ENCODE measurements at regions not wholly inside any gene's neighbourhood (a gene's known extent, or its start where the extent isn't known, plus 50 kb on each side); places are given as distances from the start of the nearest gene placed in this dataset.

DNA sequence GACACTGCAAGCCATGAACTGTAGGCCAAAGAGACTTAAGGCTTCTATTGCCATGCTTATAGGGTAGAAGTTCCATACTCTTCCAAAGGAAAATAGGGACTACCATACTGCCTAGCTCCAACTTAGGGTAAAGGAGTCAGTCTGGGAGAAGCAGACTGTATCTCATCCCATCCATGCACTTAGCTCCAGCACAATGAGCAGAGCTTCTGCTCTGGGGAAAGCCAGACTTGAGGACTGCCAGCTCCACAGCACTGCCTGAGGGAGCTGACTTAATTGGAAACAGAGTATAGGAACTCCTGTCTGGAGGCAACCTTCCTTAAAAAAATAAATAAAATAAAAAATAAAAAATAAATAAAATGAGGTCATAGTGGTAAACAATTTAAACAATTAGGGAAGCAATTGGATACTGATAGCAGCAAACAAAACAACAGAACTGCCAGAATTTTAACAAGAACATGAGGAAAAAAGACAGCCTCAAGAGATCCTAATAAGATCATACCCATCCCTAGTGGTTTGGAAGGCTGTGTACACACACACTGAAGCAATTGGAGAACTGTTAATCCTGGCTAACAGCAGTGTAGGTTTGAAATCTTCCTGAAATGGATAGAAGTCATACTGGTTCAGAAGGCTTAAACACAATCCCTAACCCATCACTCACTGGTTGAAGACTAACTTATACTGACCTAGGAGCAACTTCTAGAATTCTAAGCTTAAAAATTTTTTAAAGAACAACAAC lies 550.1 kb downstream of the TBC1D4 start:
- no peaks in the 10 kb centered on the region for H3K4me1 Mint-ChIP-seq
- no peak overlapping the region for H3K27ac Mint-ChIP-seq
- no peaks in the 10 kb centered on the region for H3K79me2 ChIP-seq (replicated peaks; ENCODE audit: insufficient read depth)
- 0 out of 2 replicates have a peak, but pooled peaks cover 3% of the 10 kb centered on the region for H3K9me2 ChIP-seq (ENCODE audit: insufficient read depth)
- H3K36me3 Mint-ChIP-seq (ENCODE audit: low read depth) = no peaks in the 10 kb centered on the region
- no peak for DNase-seq (ENCODE audit: low spot score)
- TF ChIP-seq NANOG (IDR thresholded peaks at IDR 0.05; ENCODE audit: borderline replicate concordance) = no peak
- no peak for TF ChIP-seq EZH2 (IDR thresholded peaks at IDR 0.05; ENCODE audit: low read depth, unreplicated experiment)
- TF ChIP-seq CREB1 (CRISPR knock-in tag; IDR thresholded peaks at IDR 0.05; ENCODE audit: low read depth) = no peak
- no peak for TF ChIP-seq STAT1 (IDR thresholded peaks at IDR 0.05; ENCODE audit: unreplicated experiment)
- no peak for TF ChIP-seq ZNF331 (CRISPR knock-in tag; IDR thresholded peaks at IDR 0.05; ENCODE audit: low read depth)
- no peak for TF ChIP-seq EZH2phosphoT487 (IDR thresholded peaks at IDR 0.05; ENCODE audit: unreplicated experiment)
- TF ChIP-seq, protein P1, sequence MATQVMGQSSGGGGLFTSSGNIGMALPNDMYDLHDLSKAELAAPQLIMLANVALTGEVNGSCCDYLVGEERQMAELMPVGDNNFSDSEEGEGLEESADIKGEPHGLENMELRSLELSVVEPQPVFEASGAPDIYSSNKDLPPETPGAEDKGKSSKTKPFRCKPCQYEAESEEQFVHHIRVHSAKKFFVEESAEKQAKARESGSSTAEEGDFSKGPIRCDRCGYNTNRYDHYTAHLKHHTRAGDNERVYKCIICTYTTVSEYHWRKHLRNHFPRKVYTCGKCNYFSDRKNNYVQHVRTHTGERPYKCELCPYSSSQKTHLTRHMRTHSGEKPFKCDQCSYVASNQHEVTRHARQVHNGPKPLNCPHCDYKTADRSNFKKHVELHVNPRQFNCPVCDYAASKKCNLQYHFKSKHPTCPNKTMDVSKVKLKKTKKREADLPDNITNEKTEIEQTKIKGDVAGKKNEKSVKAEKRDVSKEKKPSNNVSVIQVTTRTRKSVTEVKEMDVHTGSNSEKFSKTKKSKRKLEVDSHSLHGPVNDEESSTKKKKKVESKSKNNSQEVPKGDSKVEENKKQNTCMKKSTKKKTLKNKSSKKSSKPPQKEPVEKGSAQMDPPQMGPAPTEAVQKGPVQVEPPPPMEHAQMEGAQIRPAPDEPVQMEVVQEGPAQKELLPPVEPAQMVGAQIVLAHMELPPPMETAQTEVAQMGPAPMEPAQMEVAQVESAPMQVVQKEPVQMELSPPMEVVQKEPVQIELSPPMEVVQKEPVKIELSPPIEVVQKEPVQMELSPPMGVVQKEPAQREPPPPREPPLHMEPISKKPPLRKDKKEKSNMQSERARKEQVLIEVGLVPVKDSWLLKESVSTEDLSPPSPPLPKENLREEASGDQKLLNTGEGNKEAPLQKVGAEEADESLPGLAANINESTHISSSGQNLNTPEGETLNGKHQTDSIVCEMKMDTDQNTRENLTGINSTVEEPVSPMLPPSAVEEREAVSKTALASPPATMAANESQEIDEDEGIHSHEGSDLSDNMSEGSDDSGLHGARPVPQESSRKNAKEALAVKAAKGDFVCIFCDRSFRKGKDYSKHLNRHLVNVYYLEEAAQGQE (IDR thresholded peaks at IDR 0.05; ENCODE audit: unreplicated experiment) = no peak
- no peak for TF ChIP-seq POLR2AphosphoS5 (IDR thresholded peaks at IDR 0.05; ENCODE audit: low read depth)
- TF ChIP-seq, protein P2, sequence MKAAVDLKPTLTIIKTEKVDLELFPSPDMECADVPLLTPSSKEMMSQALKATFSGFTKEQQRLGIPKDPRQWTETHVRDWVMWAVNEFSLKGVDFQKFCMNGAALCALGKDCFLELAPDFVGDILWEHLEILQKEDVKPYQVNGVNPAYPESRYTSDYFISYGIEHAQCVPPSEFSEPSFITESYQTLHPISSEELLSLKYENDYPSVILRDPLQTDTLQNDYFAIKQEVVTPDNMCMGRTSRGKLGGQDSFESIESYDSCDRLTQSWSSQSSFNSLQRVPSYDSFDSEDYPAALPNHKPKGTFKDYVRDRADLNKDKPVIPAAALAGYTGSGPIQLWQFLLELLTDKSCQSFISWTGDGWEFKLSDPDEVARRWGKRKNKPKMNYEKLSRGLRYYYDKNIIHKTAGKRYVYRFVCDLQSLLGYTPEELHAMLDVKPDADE (IDR thresholded peaks at IDR 0.05) = no peak
- TF ChIP-seq, protein P3, sequence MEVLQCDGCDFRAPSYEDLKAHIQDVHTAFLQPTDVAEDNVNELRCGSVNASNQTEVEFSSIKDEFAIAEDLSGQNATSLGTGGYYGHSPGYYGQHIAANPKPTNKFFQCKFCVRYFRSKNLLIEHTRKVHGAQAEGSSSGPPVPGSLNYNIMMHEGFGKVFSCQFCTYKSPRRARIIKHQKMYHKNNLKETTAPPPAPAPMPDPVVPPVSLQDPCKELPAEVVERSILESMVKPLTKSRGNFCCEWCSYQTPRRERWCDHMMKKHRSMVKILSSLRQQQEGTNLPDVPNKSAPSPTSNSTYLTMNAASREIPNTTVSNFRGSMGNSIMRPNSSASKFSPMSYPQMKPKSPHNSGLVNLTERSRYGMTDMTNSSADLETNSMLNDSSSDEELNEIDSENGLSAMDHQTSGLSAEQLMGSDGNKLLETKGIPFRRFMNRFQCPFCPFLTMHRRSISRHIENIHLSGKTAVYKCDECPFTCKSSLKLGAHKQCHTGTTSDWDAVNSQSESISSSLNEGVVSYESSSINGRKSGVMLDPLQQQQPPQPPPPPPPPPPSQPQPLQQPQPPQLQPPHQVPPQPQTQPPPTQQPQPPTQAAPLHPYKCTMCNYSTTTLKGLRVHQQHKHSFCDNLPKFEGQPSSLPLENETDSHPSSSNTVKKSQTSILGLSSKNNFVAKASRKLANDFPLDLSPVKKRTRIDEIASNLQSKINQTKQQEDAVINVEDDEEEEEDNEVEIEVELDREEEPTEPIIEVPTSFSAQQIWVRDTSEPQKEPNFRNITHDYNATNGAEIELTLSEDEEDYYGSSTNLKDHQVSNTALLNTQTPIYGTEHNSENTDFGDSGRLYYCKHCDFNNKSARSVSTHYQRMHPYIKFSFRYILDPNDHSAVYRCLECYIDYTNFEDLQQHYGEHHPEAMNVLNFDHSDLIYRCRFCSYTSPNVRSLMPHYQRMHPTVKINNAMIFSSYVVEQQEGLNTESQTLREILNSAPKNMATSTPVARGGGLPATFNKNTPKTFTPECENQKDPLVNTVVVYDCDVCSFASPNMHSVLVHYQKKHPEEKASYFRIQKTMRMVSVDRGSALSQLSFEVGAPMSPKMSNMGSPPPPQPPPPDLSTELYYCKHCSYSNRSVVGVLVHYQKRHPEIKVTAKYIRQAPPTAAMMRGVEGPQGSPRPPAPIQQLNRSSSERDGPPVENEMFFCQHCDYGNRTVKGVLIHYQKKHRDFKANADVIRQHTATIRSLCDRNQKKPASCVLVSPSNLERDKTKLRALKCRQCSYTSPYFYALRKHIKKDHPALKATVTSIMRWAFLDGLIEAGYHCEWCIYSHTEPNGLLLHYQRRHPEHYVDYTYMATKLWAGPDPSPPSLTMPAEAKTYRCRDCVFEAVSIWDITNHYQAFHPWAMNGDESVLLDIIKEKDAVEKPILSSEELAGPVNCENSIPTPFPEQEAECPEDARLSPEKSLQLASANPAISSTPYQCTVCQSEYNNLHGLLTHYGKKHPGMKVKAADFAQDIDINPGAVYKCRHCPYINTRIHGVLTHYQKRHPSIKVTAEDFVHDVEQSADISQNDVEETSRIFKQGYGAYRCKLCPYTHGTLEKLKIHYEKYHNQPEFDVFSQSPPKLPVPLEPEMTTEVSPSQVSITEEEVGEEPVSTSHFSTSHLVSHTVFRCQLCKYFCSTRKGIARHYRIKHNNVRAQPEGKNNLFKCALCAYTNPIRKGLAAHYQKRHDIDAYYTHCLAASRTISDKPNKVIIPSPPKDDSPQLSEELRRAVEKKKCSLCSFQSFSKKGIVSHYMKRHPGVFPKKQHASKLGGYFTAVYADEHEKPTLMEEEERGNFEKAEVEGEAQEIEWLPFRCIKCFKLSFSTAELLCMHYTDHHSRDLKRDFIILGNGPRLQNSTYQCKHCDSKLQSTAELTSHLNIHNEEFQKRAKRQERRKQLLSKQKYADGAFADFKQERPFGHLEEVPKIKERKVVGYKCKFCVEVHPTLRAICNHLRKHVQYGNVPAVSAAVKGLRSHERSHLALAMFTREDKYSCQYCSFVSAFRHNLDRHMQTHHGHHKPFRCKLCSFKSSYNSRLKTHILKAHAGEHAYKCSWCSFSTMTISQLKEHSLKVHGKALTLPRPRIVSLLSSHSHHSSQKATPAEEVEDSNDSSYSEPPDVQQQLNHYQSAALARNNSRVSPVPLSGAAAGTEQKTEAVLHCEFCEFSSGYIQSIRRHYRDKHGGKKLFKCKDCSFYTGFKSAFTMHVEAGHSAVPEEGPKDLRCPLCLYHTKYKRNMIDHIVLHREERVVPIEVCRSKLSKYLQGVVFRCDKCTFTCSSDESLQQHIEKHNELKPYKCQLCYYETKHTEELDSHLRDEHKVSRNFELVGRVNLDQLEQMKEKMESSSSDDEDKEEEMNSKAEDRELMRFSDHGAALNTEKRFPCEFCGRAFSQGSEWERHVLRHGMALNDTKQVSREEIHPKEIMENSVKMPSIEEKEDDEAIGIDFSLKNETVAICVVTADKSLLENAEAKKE (CRISPR knock-in tag; IDR thresholded peaks at IDR 0.05) = no peak
- no peak for TF ChIP-seq JUNB (IDR thresholded peaks at IDR 0.05; ENCODE audit: unreplicated experiment)
- TF ChIP-seq ZNF114 (CRISPR knock-in tag; IDR thresholded peaks at IDR 0.05) = no peak
- TF ChIP-seq, protein P4, sequence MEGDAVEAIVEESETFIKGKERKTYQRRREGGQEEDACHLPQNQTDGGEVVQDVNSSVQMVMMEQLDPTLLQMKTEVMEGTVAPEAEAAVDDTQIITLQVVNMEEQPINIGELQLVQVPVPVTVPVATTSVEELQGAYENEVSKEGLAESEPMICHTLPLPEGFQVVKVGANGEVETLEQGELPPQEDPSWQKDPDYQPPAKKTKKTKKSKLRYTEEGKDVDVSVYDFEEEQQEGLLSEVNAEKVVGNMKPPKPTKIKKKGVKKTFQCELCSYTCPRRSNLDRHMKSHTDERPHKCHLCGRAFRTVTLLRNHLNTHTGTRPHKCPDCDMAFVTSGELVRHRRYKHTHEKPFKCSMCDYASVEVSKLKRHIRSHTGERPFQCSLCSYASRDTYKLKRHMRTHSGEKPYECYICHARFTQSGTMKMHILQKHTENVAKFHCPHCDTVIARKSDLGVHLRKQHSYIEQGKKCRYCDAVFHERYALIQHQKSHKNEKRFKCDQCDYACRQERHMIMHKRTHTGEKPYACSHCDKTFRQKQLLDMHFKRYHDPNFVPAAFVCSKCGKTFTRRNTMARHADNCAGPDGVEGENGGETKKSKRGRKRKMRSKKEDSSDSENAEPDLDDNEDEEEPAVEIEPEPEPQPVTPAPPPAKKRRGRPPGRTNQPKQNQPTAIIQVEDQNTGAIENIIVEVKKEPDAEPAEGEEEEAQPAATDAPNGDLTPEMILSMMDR (conservative IDR thresholded peaks at IDR 0.05; ENCODE audit: low read depth in 2 of 2) = no peak
- no peak overlapping the region for H3K27ac ChIP-seq (ENCODE audit: low read depth)
- peaks cover 6% of the 10 kb centered on the region for H3K27me3 Mint-ChIP-seq (ENCODE audit: insufficient read depth, low read depth, poor library complexity)
- H3K36me3 ChIP-seq (ENCODE audit: insufficient read depth) = no peaks in the 10 kb centered on the region
- no peaks in the 10 kb centered on the region for H3K27me3 ChIP-seq (ENCODE audit: insufficient read depth)
- H3K4me1 ChIP-seq (ENCODE audit: insufficient read depth) = no peaks in the 10 kb centered on the region
- no peak overlapping the region for H3K4me2 ChIP-seq
- ATAC-seq = no peak
- H3F3A ChIP-seq (replicated peaks; ENCODE audit: low read depth) = no peaks in the 10 kb centered on the region
- H2AFZ ChIP-seq = no peak overlapping the region
- no peak overlapping the region for H3K4me3 Mint-ChIP-seq
- no peak overlapping the region for H3K4me3 ChIP-seq
- H3K9me3 Mint-ChIP-seq = 0 out of 3 replicates have a peak, but pooled peaks cover 3% of the 10 kb centered on the region
- H4K20me1 ChIP-seq (replicated peaks; ENCODE audit: insufficient read depth) = 0 out of 2 replicates have a peak, but pooled peaks cover 3% of the 10 kb centered on the region
